DOHH2 (cell line): ENCODE measurements at regions not wholly inside any gene's neighbourhood (a gene's known extent, or its start where the extent isn't known, plus 50 kb on each side); places are given as distances from the start of the nearest gene placed in this dataset.

Experiments used
- H3F3A ChIP-seq: fragments of 200-600 bp; sonication (generic), shearing (Covaris generic); 2 replicates; pipeline ENCODE4 v1.6.0; 2016; ENCODE audit warnings: antibody characterized with exemption, mild to moderate bottlenecking; ENCODE audit not compliant: control insufficient read depth, insufficient read depth
- H3K27ac ChIP-seq: fragments of 200-600 bp; sonication (generic); 2 replicates; pipeline ENCODE4 v1.5.1; 2014; ENCODE audit warnings: low read depth, mild to moderate bottlenecking, low read length, moderate library complexity
- H3K27me3 ChIP-seq: fragments of 200-600 bp; sonication (generic); 2 replicates; pipeline ENCODE4 v1.6.1; 2014; ENCODE audit warnings: mild to moderate bottlenecking, low read length, mixed read lengths; ENCODE audit not compliant: control insufficient read depth
- H3K36me3 ChIP-seq: fragments of 200-600 bp; sonication (generic); 2 replicates; pipeline ENCODE4 v1.6.1; 2014; ENCODE audit warnings: mild to moderate bottlenecking, low read length, moderate library complexity, mixed read lengths; ENCODE audit not compliant: control insufficient read depth
- H3K4me1 ChIP-seq: fragments of 200-600 bp; sonication (generic); 2 replicates; pipeline ENCODE4 v1.6.1; 2014; ENCODE audit warnings: mild to moderate bottlenecking, low read length, mixed read lengths; ENCODE audit not compliant: control insufficient read depth
- H3K4me2 ChIP-seq: fragments of 200-600 bp; sonication (generic); 2 replicates; pipeline ENCODE4 v1.6.0; 2014; ENCODE audit warnings: mild to moderate bottlenecking, low read length, moderate library complexity
- H3K4me3 ChIP-seq: fragments of 200-600 bp; sonication (generic); 2 replicates; pipeline ENCODE4 v1.5.1; 2014; ENCODE audit warnings: mild to moderate bottlenecking, low read length, mixed read lengths
- H3K79me2 ChIP-seq: fragments of 200-600 bp; sonication (generic); 2 replicates; pipeline ENCODE4 v1.6.1; 2014; ENCODE audit warnings: mild to moderate bottlenecking, low read length, mixed read lengths; ENCODE audit not compliant: control insufficient read depth
- H3K9me2 ChIP-seq: fragments of 200-600 bp; sonication (generic); replicated peaks from 2 replicates; pipeline ENCODE4 v1.6.1; 2014; ENCODE audit warnings: mild to moderate bottlenecking, low read length, mixed read lengths; ENCODE audit not compliant: control insufficient read depth
- H3K9me3 ChIP-seq: fragments of 200-600 bp; sonication (generic); 2 replicates; pipeline ENCODE4 v1.6.1; 2014; ENCODE audit warnings: antibody characterized with exemption, low read length, mixed read lengths; ENCODE audit not compliant: control insufficient read depth, insufficient read depth
- H4K20me1 ChIP-seq: fragments of 200-600 bp; sonication (generic); 2 replicates; pipeline ENCODE4 v1.6.0; 2014; ENCODE audit warnings: low read depth, mild to moderate bottlenecking, antibody characterized with exemption, low read length, moderate library complexity; ENCODE audit not compliant: control insufficient read depth, insufficient read depth
- CTCF ChIP-seq: fragments of 200-600 bp; sonication (generic); IDR thresholded peaks from one replicate; pipeline ENCODE4 v1.5.1; 2014; ENCODE audit warnings: antibody characterized with exemption, mild to moderate bottlenecking, low read depth, low read length; ENCODE audit not compliant: poor library complexity, severe bottlenecking
- EZH2phosphoT487 ChIP-seq: fragments of 200-600 bp; sonication (generic); IDR thresholded peaks from 2 replicates; pipeline ENCODE4 v1.6.1; 2017; ENCODE audit warnings: borderline replicate concordance, mild to moderate bottlenecking, antibody characterized with exemption, low read length, moderate library complexity, mixed read lengths

GRCh38 chr4:175457956-175458355 is 354.1 kb downstream of the GPM6A start:
- Histone ChIP-seq H3K36me3 (no peaks in the 10 kb centered on the region), H3K9me3 (no peaks in the 10 kb centered on the region), H3K4me2 (no peak overlapping the region), H3K9me2 (no peaks in the 10 kb centered on the region), H3K4me3 (no peak overlapping the region), H3F3A (no peaks in the 10 kb centered on the region), H3K79me2 (no peaks in the 10 kb centered on the region), H3K4me1 (no peaks in the 10 kb centered on the region), H3K27ac (no peak overlapping the region), H3K27me3 (no peaks in the 10 kb centered on the region), H4K20me1 (no peaks in the 10 kb centered on the region)
- TF ChIP-seq EZH2phosphoT487 (no peak), CTCF (no peak)

- no peak overlapping the region for H3K4me3 ChIP-seq
- no peak for TF ChIP-seq EZH2phosphoT487
- no peak for TF ChIP-seq CTCF
These were observed 352.5 kb downstream of the GPM6A start for GRCh38 chr4:175459571-175459970.

GRCh38 chr4:175460414-175460813 is 351.6 kb downstream of the GPM6A start:
- TF ChIP-seq CTCF (no peak), EZH2phosphoT487 (no peak)
- no peaks in the 10 kb centered on the region for H3K27me3 ChIP-seq
- no peaks in the 10 kb centered on the region for H3K9me2 ChIP-seq
- no peaks in the 10 kb centered on the region for H3F3A ChIP-seq
- H3K27ac ChIP-seq: no peak overlapping the region
- H3K9me3 ChIP-seq: no peaks in the 10 kb centered on the region
- no peaks in the 10 kb centered on the region for H3K36me3 ChIP-seq
- H3K4me2 ChIP-seq: no peak overlapping the region
- H4K20me1 ChIP-seq: no peaks in the 10 kb centered on the region
- H3K4me1 ChIP-seq: no peaks in the 10 kb centered on the region
- no peak overlapping the region for H3K4me3 ChIP-seq
- H3K79me2 ChIP-seq: no peaks in the 10 kb centered on the region

More at GRCh38 chr4:175459571-175459970, 352.5 kb downstream of the GPM6A start:
- H3K36me3 ChIP-seq: no peaks in the 10 kb centered on the region
- H3K9me3 ChIP-seq: no peaks in the 10 kb centered on the region
- H3F3A ChIP-seq: no peaks in the 10 kb centered on the region
- H4K20me1 ChIP-seq: no peaks in the 10 kb centered on the region
- H3K9me2 ChIP-seq: no peaks in the 10 kb centered on the region
- H3K27me3 ChIP-seq: no peaks in the 10 kb centered on the region
- no peaks in the 10 kb centered on the region for H3K4me1 ChIP-seq
- no peak overlapping the region for H3K4me2 ChIP-seq
- no peak overlapping the region for H3K27ac ChIP-seq
- H3K79me2 ChIP-seq: no peaks in the 10 kb centered on the region

- no peaks in the 10 kb centered on the region for H3K79me2 ChIP-seq
- no peak overlapping the region for H3K4me2 ChIP-seq
- H3K36me3 ChIP-seq: no peaks in the 10 kb centered on the region
- TF ChIP-seq CTCF (no peak), EZH2phosphoT487 (no peak)
- H3K4me1 ChIP-seq: no peaks in the 10 kb centered on the region
- no peak overlapping the region for H3K4me3 ChIP-seq
- no peaks in the 10 kb centered on the region for H3K27me3 ChIP-seq
- no peak overlapping the region for H3K27ac ChIP-seq
- no peaks in the 10 kb centered on the region for H4K20me1 ChIP-seq
- H3K9me2 ChIP-seq: no peaks in the 10 kb centered on the region
- no peaks in the 10 kb centered on the region for H3F3A ChIP-seq
- no peaks in the 10 kb centered on the region for H3K9me3 ChIP-seq
These were observed 342.6 kb downstream of the GPM6A start for GRCh38 chr4:175469514-175469913.
